GM21528 (cell line): ENCODE measurements at regions not wholly inside any gene's neighbourhood (a gene's known extent, or its start where the extent isn't known, plus 50 kb on each side); places are given as distances from the start of the nearest gene placed in this dataset.

ENCODE experiments used
- ATAC-seq: cut with Tn5 transposase; IDR thresholded peaks from one replicate; pipeline ENCODE4 v1.9.1; 2021; ENCODE audit warnings: mild to moderate bottlenecking, moderate library complexity; ENCODE audit not compliant: unreplicated experiment, low FRiP score

- no peak for ATAC-seq
Measured at GRCh38 chr10:88023676-88024075, 160.3 kb downstream of the PTEN start.

- ATAC-seq = no peak
Measured at GRCh38 chr10:88026031-88026430, 162.6 kb downstream of the PTEN start.

GRCh38 chr10:88027570-88027969, 164.1 kb downstream of the PTEN start:
- ATAC-seq = no peak

GRCh38 chr10:88028072-88028471, 164.6 kb downstream of the PTEN start:
- no peak for ATAC-seq

- no peak for ATAC-seq
Measured at GRCh38 chr10:88028654-88029053, 165.2 kb downstream of the PTEN start.

- ATAC-seq = no peak
Measured at GRCh38 chr10:88032566-88032965, 169.1 kb downstream of the PTEN start.

- ATAC-seq = no peak
Measured at GRCh38 chr10:88033385-88033784, 170.0 kb downstream of the PTEN start.

GRCh38 chr10:88033793-88034192, 170.4 kb downstream of the PTEN start:
- no peak for ATAC-seq

GRCh38 chr10:88036126-88036525, 172.7 kb downstream of the PTEN start:
- no peak for ATAC-seq

- no peak for ATAC-seq
Measured at GRCh38 chr10:88037623-88038022, 174.2 kb downstream of the PTEN start.

GRCh38 chr10:88038268-88038667, 174.8 kb downstream of the PTEN start:
- no peak for ATAC-seq

GRCh38 chr10:88039496-88040200, 176.2 kb downstream of the PTEN start:
- ATAC-seq = no peak

- ATAC-seq = no peak
Measured at GRCh38 chr10:88041243-88042159, 178.1 kb downstream of the PTEN start.

- ATAC-seq = no peak
Measured at GRCh38 chr10:88042160-88043100, 179.0 kb downstream of the PTEN start.

- ATAC-seq = no peak
Measured at GRCh38 chr10:88045096-88045495, 181.7 kb downstream of the PTEN start.

GRCh38 chr10:88045656-88046415, 182.4 kb downstream of the PTEN start:
- no peak for ATAC-seq

- no peak for ATAC-seq
Measured at GRCh38 chr10:88047579-88047978, 184.2 kb downstream of the PTEN start.

GRCh38 chr10:88048312-88048711, 184.9 kb downstream of the PTEN start:
- ATAC-seq = no peak

- no peak for ATAC-seq
Measured at GRCh38 chr10:88049204-88049603, 185.8 kb downstream of the PTEN start.

GRCh38 chr10:88057720-88058119, 194.3 kb downstream of the PTEN start:
- no peak for ATAC-seq
